Cerebellar cortex (tissue), 1 donor: ENCODE measurements at regions not wholly inside any gene's neighbourhood (a gene's known extent, or its start where the extent isn't known, plus 50 kb on each side); places are given as distances from the start of the nearest gene placed in this dataset.
"Not testable (repeated sequence)": the region's sequence is repeated elsewhere in the genome, so short reads cannot be mapped to it uniquely, and the experiment has no call there.

ENCODE experiments used
- DNase-seq: peaks from one replicate; pipeline ENCODE4 v3.0.0-alpha.2; 2015; ENCODE audit warnings: low spot score

DNA sequence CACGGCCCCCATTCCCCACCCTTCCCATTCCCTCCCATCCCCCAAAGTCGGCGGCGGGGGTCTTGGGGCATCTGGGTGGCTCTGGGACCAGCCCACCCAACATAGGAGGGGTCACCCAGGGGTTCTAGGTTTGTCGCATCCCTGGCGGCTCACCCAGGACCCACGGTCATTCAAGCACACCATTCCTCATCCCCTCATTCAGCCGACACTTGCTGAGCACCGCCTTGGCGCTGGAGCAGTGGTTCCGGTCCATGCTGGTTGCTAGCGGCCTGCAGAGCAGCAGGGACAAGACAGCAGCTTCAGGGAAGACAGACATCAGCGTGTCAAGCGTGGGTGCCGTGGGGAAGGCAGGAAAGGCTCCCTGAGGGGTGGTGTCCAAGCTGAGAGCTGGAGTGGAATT is 50.5 kb upstream of the OTOS start:
- DNase-seq, result no peak

DNA sequence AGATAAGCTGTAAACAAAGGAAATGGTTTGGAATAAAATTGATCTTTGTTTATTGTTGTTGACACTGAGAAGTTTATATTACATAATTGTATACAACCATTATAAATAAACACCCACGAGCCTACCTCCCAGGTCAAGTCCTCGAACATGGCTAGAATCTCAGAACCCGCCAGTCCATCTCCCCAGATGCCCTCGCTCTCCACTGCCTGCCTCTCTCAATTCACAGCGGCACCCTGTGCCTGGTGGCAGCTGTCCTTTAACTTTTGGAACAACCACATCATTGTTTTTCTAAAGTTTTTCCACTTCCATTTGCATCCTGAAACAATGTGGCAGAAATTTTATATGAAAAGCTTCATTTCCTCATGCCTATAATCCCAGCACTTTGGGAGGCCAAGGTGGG is 52.2 kb upstream of the OTOS start:
- no peak for DNase-seq

GRCh38 chr2:240194341-240194762 is 53.9 kb upstream of the OTOS start:
- DNase-seq, result not testable (repeated sequence)

GRCh38 chr2:240195316-240195861 is 54.9 kb upstream of the OTOS start:
- no peak for DNase-seq

DNA sequence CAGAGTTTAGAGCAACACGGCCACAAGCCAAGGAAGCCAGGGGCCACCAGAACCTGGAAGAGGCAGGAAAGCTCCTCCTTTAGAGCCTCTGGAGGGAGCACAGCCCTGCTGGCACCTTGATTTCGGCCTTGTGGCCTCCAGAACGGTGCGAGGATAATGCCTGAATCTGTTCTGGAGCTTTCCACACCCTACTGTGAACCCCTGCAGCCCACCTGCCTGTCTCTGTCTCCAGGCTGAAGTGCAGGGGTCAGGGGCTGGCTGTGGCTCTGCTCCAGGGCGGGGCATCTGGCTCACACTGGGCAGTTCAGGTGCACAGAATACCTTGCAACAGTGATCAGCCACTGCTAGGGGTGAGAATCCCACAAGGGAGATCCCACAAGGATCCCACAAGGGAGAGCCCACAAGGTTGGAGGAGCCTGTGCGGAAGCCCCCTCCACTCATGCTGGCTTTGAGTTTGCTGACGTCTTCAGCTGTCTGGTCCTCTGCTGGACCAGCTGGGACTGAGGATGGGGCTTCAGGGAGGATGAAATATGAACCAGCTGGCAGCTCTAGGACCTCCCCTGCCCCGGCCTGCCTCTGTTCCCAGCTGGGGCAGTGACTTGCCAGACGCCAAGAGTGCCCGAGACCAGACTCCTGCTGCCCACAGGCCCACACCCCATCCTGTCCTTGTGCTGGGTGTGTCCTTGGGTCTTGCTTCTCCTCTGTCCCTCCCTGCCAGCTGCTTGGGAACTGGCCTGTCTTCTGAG is 56.4 kb upstream of the OTOS start:
- DNase-seq, result no peak

DNA sequence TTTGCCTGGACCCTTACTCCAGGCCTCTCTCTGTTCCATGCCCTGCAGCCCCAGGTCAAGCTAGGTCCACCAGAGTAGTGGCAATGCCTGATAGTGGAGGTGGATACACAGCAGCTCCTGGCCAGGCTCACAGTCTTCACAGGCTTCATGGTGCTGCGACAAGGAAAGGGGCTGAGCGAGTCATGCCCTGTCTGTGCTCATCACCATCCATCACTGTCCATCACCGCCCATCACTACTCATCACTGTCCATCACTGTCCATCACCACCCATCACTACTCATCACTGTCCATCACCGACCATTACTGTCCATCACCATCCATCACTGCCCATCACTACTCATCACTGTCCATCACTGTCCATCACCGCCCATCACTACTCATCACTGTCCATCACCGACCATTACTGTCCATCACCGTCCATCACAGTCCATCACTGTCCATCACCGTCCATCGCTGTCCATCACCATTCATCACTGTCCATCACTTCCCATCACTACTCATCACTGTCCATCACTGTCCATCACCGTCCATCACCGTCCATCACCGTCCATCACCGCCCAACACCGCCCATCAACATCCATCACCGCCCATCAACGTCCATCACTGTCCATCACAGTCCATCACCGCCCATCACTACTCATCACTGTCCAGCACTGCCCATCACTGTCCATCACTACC is 57.1 kb upstream of the OTOS start:
- no peak for DNase-seq

DNA sequence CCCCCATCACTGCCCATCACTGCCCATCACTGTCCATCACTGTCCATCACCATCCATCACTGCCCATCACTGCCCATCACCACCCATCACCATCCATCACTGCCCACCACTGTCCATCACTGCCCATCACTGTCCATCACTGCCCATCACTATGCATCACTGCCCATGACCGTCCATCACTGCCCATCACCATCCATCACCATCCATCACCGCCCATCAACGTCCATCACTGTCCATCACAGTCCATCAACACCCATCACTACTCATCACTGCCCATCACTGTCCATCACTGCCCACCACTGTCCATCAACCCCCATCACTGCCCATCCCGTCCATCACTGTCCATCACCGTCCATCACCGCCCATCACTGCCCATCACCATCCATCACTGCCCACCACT is 57.8 kb upstream of the OTOS start:
- DNase-seq, result no peak

- no peak for DNase-seq
Observed at GRCh38 chr2:240199133-240199870, 58.8 kb upstream of the OTOS start.

- no peak for DNase-seq
Observed at GRCh38 chr2:240200230-240201051, 60.0 kb upstream of the OTOS start.

DNA sequence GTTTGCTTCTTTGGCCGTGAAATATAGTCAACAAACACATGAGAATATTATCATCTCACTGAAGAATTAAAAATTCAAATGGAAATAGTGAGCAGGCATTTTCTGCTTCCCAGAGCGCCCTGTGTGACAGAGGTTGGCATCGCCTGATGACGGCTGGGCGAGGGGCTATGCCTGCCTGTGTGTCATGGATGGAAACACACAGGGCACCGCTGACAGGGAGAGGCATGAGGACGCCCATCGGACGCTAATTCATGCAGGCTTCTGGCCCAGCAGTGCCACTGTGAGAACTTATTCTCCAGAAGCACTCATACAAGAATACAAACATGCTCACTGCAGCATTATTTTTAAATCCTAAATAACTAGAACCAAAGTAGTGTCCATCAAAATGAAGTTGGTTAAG is 61.4 kb upstream of the OTOS start:
- no peak for DNase-seq

DNA sequence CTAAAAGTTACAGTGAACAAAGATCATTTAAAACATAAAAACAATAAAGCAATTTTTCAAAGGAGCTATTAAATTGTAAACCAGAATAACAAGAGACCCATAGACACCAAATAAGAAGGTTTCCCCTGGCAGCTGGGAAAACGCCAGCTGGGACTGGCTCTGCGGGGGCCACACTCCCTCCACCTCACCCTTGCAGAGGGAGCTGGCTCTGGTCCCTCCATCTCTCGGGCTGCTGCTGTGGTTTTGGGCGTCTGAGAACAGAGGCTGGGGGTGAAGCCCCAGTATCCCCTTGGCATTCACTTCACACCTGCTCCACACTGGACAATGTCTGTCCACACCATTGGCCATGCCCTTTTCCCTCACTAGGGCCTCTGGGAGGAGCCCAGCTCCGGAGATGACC is 62.1 kb upstream of the OTOS start:
- no peak for DNase-seq

DNA sequence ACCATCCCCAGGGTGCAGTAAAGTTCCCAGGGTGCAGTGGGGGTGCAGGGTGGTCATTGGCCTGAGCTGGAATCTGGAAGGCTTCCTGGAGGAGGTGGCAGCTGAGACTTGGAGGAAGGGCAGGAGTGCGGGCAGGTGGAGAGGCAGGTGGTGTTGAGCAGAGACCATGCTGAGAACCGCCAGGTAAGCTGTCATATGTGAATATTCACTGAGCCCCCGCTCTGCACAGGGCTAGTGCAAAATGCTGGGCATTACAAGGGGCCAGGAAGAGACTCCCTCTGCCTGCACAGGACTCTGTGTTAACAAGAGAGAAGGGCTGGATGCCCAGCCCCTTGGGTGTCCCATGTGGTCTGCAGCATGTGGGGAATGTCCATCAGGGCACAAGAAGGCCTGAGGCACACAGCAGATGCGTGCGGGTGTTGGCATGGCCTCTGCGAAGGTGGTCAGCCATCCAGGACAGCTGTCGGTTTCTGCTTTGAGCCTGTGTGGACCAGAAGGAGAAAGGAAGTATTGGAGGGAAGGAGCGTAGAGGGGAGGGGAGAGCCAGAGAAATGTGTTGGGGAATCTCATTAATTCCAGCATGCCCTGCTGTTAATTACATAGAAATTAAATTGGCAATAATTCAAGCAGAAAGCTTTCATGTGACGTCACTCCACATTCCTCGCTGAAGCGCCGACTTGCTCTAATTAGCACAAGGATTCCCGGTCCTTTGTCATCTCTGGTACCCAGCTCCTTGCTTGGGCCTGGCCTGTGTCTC is 62.8 kb upstream of the OTOS start:
- DNase-seq, result no peak

DNA sequence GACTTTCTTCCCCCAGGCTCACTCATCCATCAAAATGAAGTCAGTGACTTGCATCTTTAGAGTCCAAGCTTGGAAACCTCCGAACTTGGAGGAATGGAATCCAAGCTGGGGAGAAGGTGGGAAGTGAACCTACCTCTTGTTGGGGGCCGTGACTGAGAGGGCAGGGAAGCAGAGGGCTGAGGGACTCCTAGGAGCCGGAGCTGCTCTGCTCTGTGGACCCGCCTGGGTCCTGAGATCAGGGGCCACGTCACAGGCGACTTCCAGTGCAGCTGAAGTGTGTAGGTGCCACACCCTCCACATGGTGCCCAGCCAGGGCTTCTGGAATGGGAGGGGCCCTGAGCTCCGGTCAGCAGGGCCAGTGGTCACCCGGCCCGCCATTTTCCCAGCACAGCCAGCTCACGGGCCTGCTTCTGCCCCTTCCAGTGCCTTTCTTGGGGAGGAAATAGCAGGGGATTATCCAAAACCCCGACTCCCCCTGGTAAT is 63.4 kb upstream of the OTOS start:
- DNase-seq, result no peak

GRCh38 chr2:240204431-240205276 is 64.2 kb upstream of the OTOS start:
- no peak for DNase-seq

- no peak for DNase-seq
Observed at GRCh38 chr2:240205348-240205747, 64.9 kb upstream of the OTOS start.

DNA sequence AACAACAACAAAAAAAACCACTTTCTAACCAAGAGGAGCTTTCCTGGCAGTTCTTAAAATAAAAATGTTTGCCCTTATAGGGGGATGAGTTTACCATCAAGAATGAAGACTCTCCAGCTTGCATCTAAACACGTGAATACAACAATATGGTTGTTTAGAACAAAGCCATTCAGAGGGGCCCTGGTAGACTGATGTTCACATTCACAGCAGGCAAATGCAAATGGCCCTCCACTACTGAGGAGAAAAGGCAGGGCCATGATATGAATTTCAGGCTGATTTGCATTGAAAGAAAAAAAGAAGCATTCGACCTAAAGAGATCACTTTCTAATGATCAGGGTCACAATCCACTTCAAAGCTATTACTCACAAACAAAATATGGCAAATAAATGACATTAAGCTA is 65.3 kb upstream of the OTOS start:
- DNase-seq, result no peak

DNA sequence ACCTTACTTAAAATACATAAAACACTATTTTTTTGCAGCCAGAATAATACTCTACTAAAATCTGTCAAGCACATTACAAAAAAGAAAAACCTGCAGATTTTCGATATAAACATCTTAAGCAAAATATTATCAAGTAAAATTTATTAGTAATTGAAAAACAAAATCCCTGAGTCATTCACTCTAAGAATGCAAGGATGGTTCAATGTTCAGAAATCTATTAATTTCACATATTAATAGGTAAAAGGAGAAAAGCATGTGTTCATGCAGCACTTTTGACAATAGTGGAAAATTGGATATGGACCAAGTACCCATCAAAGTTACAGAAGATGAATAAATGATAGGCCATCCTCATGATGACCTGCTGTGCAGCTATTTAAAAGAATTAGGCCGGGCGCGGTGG is 66.2 kb upstream of the OTOS start:
- no peak for DNase-seq

DNA sequence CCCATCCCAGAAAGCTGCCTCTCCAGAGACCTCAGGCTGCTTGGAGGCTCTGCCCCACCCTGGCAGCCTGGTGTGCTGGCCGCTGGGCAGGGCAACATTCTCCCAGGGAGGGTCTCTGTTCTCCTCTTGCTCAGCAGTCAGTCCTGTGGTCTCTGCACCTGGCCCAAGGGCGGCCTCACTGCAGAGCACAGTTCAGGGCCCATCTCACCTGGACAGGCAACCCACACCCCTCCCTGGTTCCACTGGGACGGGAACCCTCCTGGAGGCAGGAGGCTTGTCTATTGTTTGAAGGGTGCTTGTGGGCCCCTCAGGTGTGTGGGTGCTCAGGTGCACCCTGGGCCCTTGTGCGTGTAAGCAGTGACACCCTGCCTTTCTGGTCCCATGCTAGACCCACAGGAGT is 67.2 kb upstream of the OTOS start:
- no peak for DNase-seq

DNA sequence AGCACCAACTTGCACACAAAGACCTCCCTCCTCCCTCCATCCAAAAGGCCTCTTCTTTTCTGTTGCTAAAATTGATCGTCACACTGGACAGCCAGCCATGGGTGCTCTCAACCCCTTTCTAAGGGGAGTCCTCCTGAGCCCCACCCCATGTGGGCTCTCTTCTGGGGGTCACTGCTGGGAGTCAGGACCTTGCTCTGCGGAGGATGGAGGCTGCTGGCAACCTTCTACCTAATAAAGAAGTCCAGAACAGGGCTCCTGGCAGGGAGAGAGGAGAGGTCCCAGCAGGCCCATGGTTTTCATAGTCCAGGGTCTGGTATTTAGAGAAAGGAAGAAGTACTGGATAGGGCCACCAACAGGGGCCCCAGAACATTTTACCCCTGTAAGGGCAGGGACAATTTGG is 67.6 kb upstream of the OTOS start:
- no peak for DNase-seq

DNA sequence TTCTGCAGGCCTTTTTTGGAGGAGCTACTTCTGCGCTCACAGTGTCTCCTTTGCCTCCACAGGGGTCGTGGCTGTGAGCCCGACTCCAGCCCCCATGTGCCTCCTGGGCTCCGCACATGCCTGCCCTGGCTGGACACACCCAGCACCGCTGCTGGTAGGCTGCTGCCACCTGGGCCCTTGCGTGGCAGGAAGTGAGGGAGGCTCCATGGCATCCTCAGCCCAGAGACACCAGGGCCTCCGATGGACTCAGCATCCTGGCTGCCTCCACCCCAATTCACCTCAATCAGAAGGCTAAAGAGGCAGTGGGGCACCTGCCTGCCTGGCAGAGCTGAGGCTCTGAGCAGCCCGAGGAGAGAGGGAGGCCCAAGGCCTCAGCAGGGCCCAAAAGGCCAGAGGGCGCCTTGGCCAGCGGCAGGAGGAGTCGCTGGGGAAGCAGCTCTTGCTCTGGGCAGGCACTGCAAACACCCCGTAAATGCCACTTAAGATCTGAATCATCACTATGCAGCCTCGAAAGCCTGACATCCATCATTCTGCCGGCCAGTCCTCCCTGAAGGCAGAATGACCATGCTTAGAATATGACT is 68.3 kb upstream of the OTOS start:
- no peak for DNase-seq
